Lower leg skin (tissue), 4 donors: ENCODE measurements at regions not wholly inside any gene's neighbourhood (a gene's known extent, or its start where the extent isn't known, plus 50 kb on each side); places are given as distances from the start of the nearest gene placed in this dataset.

ENCODE experiments used
- DNase-seq, 2 donors: peaks; one replicate each; pipeline ENCODE4 v3.0.0-alpha.2; 2019; ENCODE audit warnings: low spot score in 2 of 2
- H3K4me3 ChIP-seq: fragments of 200-600 bp; sonication (generic); 2 replicates; pipeline ENCODE4 v1.5.1; 2017; ENCODE audit warnings: mild to moderate bottlenecking, low read depth; ENCODE audit not compliant: poor library complexity, severe bottlenecking
- CTCF ChIP-seq, 3 donors: fragments of 450-650 bp; IDR thresholded peaks; one replicate each; pipeline ENCODE4 v1.5.1; 2016; ENCODE audit warnings: antibody characterized with exemption in 3 of 3, mild to moderate bottlenecking in 3 of 3, moderate library complexity in 2 of 3
- POLR2A ChIP-seq, 2 donors: fragments of 450-650 bp; IDR thresholded peaks; one replicate each; pipeline ENCODE4 v1.6.1; 2016 to 2017; ENCODE audit warnings: antibody characterized with exemption in 2 of 2, mild to moderate bottlenecking in 1 of 2, moderate library complexity in 1 of 2
- WGBS, 2 donors: methylation state at CpG; one replicate each; pipeline ENCODE4 v1.1.5; 2018; 5-methylcytosine and 5-hydroxymethylcytosine counted together
- intact Hi-C: fragments of 100-400 bp; cut with DNase I; formaldehyde crosslinking; loops from one replicate; pipeline ENCODE4 v1.15.0; 2023; ENCODE audit warnings: low total_unique reads

DNA sequence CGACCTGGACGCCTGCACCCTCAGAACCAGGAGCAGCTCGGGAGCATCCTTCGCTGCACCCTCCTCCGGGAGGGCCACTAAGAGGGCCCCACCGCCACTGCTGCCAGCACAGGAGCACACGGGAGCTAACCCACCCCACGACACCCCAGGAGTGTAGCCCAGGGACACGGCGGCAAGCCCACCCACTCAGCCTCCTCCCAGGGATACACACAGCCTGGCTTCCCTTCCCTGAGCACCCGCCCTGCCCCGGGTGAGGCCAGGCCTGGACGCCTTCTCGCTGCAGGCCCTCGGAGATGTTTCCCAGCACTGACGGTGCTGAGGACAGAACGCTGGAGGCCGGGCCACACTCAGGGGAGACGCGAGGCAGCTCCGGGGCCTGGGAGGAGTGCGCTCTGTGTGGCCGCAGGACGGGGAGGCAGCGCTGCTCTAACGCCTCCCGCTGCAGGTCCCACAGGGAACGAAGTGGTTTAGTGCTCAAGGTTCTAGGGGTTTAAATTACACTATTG lies 190.4 kb downstream of the BRD1 start:
- DNase-seq = no peak
- no peak overlapping the region for H3K4me3 ChIP-seq
- TF ChIP-seq POLR2A (IDR thresholded peaks at IDR 0.05) = no peak
- no peak for TF ChIP-seq CTCF (IDR thresholded peaks at IDR 0.05)
- intact Hi-C loops = no loop called here
- WGBS, 2 donors = 84 to 85% methylated on average over 26 to 28 of the region's 28 CpGs

DNA sequence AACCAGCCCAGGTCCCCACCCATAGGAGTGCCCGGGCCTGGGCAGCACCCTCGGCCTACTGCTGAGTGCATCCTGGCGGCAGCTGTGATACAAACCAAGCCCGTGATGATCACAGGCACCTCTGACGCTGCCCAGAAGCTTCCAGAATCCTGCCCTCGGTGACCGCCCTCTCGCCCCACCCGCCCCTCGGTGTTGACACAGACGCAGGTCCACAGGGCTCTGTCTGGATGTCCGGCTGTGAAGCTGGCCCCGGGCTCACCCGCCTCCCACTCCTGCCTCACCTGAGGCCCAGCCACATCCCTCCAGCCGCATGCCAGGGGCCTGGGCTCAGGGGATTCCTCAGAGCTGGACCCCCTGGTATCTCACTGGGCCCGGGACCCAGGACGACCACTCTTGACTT lies 191.0 kb downstream of the BRD1 start:
- TF ChIP-seq POLR2A (IDR thresholded peaks at IDR 0.05) = no peak
- no peak for TF ChIP-seq CTCF (IDR thresholded peaks at IDR 0.05)
- H3K4me3 ChIP-seq = no peak overlapping the region
- DNase-seq = no peak
- WGBS, 2 donors = 76 to 85% methylated on average over 11 to 15 of the region's 17 CpGs
- intact Hi-C loops = no loop called here

- 71 to 76% methylated on average over 10 of the region's 10 CpGs for WGBS, 2 donors
- intact Hi-C loops = no loop called here
Observed at GRCh38 chr22:49636214-49636613, 191.5 kb downstream of the BRD1 start.

DNA sequence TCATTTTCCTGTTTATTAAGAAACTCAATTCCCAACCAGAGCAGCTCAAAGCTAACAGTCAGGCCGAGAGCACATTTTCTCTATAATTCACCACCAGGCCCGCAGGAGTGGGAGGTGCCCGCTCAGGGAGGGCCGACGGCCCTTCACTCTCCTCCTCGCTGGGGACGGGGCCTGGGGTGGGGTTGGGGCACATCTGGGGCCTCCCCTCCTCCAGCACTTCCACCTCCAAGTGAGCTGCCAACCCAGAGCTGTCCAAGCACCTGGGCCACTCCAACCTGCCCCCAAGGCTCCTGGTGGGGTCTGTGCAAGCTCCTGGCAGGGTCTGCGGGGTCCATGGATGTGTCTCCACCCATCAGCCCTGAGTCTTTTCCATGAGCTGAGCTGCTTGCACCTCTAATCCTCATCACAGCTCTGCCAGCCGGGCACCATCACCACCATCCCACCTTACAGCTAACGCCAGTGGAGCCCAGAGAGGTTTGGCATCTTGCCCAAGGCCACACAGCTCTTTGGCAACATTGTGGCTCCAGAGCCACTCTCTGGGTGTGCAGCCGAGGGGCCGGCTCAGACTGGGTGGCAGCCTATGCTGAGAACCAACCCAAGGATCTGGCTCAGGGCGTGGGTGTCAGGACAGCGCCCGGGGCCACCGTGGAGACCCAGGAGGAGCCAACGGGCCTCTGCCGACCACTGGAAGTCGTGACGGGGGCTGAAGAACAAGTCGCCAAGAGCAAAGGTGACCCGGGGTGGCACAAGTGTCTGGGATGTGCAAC lies 193.5 kb downstream of the BRD1 start:
- no peak for TF ChIP-seq CTCF (IDR thresholded peaks at IDR 0.05)
- no peak for TF ChIP-seq POLR2A (IDR thresholded peaks at IDR 0.05)
- H3K4me3 ChIP-seq = no peak overlapping the region
- no peak for DNase-seq
- 77 to 81% methylated on average over 21 to 22 of the region's 22 CpGs for WGBS, 2 donors
- intact Hi-C loops = no loop called here

More at GRCh38 chr22:49636214-49636613, 191.5 kb downstream of the BRD1 start:
- TF ChIP-seq POLR2A (IDR thresholded peaks at IDR 0.05) (no peak), CTCF (IDR thresholded peaks at IDR 0.05) (no peak)
- no peak overlapping the region for H3K4me3 ChIP-seq
- no peak for DNase-seq

DNA sequence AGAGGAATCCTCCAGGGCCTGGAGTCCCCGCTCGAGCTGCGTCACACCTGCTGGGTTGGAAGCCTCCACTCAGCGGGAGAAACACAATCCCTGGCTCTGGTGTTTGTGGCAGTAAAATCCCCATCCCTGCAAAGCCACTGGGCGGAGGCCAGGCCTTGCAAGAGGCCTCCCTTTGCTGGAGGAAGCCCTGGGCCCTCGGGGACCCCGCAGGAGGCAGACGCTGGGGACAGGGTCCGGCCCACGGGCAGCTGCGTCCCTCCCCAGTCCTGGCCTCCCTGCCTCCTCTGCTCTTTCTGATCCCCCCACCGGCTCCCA lies 194.7 kb downstream of the BRD1 start:
- no peak overlapping the region for H3K4me3 ChIP-seq
- 38 to 77% methylated on average over 4 to 8 of the region's 12 CpGs for WGBS, 2 donors
- no peak for DNase-seq
- intact Hi-C loops = no loop called here
- no peak for TF ChIP-seq POLR2A (IDR thresholded peaks at IDR 0.05)
- TF ChIP-seq CTCF (IDR thresholded peaks at IDR 0.05) = no peak
